SKM-1 treated with dmso at 0.1 percent for 144 hours (cell line): ENCODE measurements at regions not wholly inside any gene's neighbourhood (a gene's known extent, or its start where the extent isn't known, plus 50 kb on each side); places are given as distances from the start of the nearest gene placed in this dataset.
"Not testable (repeated sequence)": the region's sequence is repeated elsewhere in the genome, so short reads cannot be mapped to it uniquely, and the experiment has no call there.

Experiments used
- DNase-seq: peaks from one replicate; lab custom pipeline; 2025; ENCODE audit not compliant: unreplicated experiment; lab: John Stamatoyannopoulos, UW

GRCh38 chr2:238712011-238712410, 135.9 kb upstream of the TWIST2 start:
- DNase-seq = no peak

GRCh38 chr2:238713198-238713826, 134.6 kb upstream of the TWIST2 start:
- DNase-seq = no peak

GRCh38 chr2:238714038-238714528, 133.8 kb upstream of the TWIST2 start:
- no peak for DNase-seq

GRCh38 chr2:238716171-238716570, 131.7 kb upstream of the TWIST2 start:
- no peak for DNase-seq

- no peak for DNase-seq
Measured at GRCh38 chr2:238716585-238716984, 131.3 kb upstream of the TWIST2 start.

- DNase-seq = no peak
Measured at GRCh38 chr2:238717084-238717483, 130.8 kb upstream of the TWIST2 start.

- DNase-seq = no peak
Measured at GRCh38 chr2:238719641-238720040, 128.2 kb upstream of the TWIST2 start.

GRCh38 chr2:238720232-238720672, 127.6 kb upstream of the TWIST2 start:
- DNase-seq = peak; percentile 8

- no peak for DNase-seq
Measured at GRCh38 chr2:238722181-238722580, 125.7 kb upstream of the TWIST2 start.

GRCh38 chr2:238722883-238723282, 125.0 kb upstream of the TWIST2 start:
- no peak for DNase-seq

- not testable (repeated sequence) for DNase-seq
Measured at GRCh38 chr2:238723740-238724320, 124.1 kb upstream of the TWIST2 start.

- DNase-seq = no peak
Measured at GRCh38 chr2:238724728-238725127, 123.2 kb upstream of the TWIST2 start.

- no peak for DNase-seq
Measured at GRCh38 chr2:238725298-238725697, 122.6 kb upstream of the TWIST2 start.

- DNase-seq = no peak
Measured at GRCh38 chr2:238726670-238727584, 121.0 kb upstream of the TWIST2 start.

GRCh38 chr2:238727585-238728329, 120.1 kb upstream of the TWIST2 start:
- DNase-seq = no peak

GRCh38 chr2:238728330-238729260, 119.3 kb upstream of the TWIST2 start:
- no peak for DNase-seq

GRCh38 chr2:238729261-238729935, 118.5 kb upstream of the TWIST2 start:
- no peak for DNase-seq

- no peak for DNase-seq
Measured at GRCh38 chr2:238730001-238730669, 117.8 kb upstream of the TWIST2 start.

- no peak for DNase-seq
Measured at GRCh38 chr2:238730881-238731280, 117.0 kb upstream of the TWIST2 start.
